Prostate gland (tissue), 2 donors: ENCODE measurements at regions not wholly inside any gene's neighbourhood (a gene's known extent, or its start where the extent isn't known, plus 50 kb on each side); places are given as distances from the start of the nearest gene placed in this dataset.

Experiments
- DNase-seq: peaks from one replicate; pipeline ENCODE4 v3.0.0-alpha.2; 2019; ENCODE audit warnings: low spot score
- H3K27ac ChIP-seq, 2 donors: fragments of 200-600 bp; sonication (generic); 2 replicates each; pipeline ENCODE4 v1.5.1; 2017 to 2019
- H3K27me3 ChIP-seq: fragments of 200-600 bp; sonication (generic); replicated peaks from 2 replicates; pipeline ENCODE4 v1.5.1; 2019; ENCODE audit not compliant: insufficient read depth
- H3K36me3 ChIP-seq, 2 donors: fragments of 200-600 bp; sonication (generic); 1 replicate in 1 of 2; 2 replicates in 1 of 2; pipeline versions ENCODE4 v1.5.1 to v1.8.1; 2017 to 2019
- H3K4me1 ChIP-seq: fragments of 200-600 bp; sonication (generic); replicated peaks from 2 replicates; pipeline ENCODE4 v1.5.1; 2019
- H3K4me3 ChIP-seq, 2 donors: fragments of 200-600 bp; sonication (generic); 2 replicates each; pipeline ENCODE4 v1.5.1; 2017 to 2019
- H3K9me3 ChIP-seq: fragments of 200-600 bp; sonication (generic); 2 replicates; pipeline ENCODE4 v1.5.1; 2017
- POLR2A ChIP-seq: fragments of 450-650 bp; IDR thresholded peaks from one replicate; pipeline ENCODE4 v1.6.1; 2016; ENCODE audit warnings: antibody characterized with exemption, mild to moderate bottlenecking
- POLR2AphosphoS5 ChIP-seq: sonication (generic); formaldehyde crosslinking; IDR thresholded peaks from one replicate; pipeline ENCODE4 v1.6.1; 2017; ENCODE audit warnings: antibody characterized with exemption
- WGBS: methylation state at CpG from one replicate; pipeline ENCODE4 v1.1.5; 2018; 5-methylcytosine and 5-hydroxymethylcytosine counted together
- intact Hi-C: fragments of 100-400 bp; cut with DNase I; formaldehyde crosslinking; loops from one replicate; pipeline ENCODE4 v1.14.2; 2022
- TF ChIP-seq, protein P1 (sequence below), 4 experiments: fragments of 200-600 bp in 2 of 4; fragments of 450-650 bp in 2 of 4; sonication (generic) in 2 of 4; IDR thresholded peaks; 1 replicate in 3 of 4; 2 replicates in 1 of 4; pipeline ENCODE4 v1.5.1; 2016 to 2019; ENCODE audit warnings: antibody characterized with exemption in 4 of 4, mild to moderate bottlenecking in 2 of 4, moderate library complexity in 2 of 4

DNA sequence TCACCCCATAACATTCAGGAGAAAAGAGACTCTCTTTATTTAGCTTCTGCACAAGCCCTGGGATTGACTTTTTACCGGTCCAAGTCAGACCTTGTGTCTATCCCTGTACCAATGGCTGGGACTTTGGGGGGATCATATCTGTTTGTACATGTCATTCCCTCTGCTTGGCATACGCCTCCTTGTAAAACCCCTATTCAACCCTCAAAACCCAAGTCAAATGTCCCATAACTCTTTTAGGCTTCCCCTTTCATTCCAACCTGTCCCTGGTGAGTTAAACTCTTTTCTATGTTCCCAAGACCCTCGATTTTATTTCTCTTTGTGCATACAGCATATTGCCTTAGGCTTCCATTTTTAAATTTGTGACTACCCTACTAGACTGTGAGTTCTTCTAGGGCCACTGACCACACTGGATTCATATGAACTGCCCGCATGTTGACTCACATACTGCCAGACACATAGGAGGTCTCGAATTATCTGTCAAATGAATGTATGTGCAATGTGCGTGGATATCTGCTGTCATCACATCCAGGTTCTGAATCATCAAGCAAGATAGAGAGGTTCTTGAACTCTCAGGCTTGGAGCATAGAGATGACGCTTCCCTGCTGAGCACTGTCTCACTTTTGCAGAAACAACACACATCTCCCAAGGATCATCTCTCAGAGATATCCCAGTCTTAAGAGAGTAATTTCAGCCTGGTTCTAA lies 548.6 kb upstream of the TBX3 start:
- H3K4me1 ChIP-seq = no peaks in the 10 kb centered on the region
- H3K4me3 ChIP-seq = no peak overlapping the region
- no peaks in the 10 kb centered on the region for H3K9me3 ChIP-seq
- no peak overlapping the region for H3K27ac ChIP-seq
- 89% methylated on average over 7 of the region's 7 CpGs for whole genome bisulfite sequencing
- H3K27me3 ChIP-seq = no peaks in the 10 kb centered on the region
- intact Hi-C loops = no loop called here
- TF ChIP-seq, protein P1, sequence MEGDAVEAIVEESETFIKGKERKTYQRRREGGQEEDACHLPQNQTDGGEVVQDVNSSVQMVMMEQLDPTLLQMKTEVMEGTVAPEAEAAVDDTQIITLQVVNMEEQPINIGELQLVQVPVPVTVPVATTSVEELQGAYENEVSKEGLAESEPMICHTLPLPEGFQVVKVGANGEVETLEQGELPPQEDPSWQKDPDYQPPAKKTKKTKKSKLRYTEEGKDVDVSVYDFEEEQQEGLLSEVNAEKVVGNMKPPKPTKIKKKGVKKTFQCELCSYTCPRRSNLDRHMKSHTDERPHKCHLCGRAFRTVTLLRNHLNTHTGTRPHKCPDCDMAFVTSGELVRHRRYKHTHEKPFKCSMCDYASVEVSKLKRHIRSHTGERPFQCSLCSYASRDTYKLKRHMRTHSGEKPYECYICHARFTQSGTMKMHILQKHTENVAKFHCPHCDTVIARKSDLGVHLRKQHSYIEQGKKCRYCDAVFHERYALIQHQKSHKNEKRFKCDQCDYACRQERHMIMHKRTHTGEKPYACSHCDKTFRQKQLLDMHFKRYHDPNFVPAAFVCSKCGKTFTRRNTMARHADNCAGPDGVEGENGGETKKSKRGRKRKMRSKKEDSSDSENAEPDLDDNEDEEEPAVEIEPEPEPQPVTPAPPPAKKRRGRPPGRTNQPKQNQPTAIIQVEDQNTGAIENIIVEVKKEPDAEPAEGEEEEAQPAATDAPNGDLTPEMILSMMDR (IDR thresholded peaks at IDR 0.05) = no peak
- no peak for TF ChIP-seq POLR2AphosphoS5
- TF ChIP-seq POLR2A = no peak
- DNase-seq = no peak
- H3K36me3 ChIP-seq = no peaks in the 10 kb centered on the region

DNA sequence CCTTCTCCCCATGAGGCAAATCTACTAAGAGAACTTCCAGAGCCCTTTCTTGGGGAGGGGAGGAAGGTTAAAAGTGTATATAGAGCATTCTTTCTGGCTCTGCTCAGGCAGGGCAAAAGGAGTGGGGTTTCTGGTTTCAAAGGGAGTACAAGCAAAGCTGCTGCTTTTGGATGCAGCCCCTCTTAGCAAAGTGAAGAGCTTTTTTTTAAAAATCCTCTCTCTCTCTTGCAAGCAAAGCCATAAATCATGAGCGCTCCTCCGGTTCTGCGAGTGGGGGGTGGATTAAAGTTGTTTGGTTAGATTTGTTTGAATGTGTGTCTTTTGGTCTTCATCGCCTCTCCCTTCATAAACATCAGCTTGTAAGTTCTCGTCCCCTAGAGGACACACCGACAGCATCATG lies 546.6 kb upstream of the TBX3 start:
- no peaks in the 10 kb centered on the region for H3K36me3 ChIP-seq
- WGBS = 10% methylated on average over 6 of the region's 6 CpGs
- no peaks in the 10 kb centered on the region for H3K9me3 ChIP-seq
- H3K4me3 ChIP-seq = no peak overlapping the region
- no peaks in the 10 kb centered on the region for H3K27me3 ChIP-seq
- intact Hi-C loops = no loop called here
- no peak overlapping the region for H3K27ac ChIP-seq
- DNase-seq = no peak
- no peaks in the 10 kb centered on the region for H3K4me1 ChIP-seq
- TF ChIP-seq, protein P1 (IDR thresholded peaks at IDR 0.05) = no peak
- TF ChIP-seq POLR2A (no peak), POLR2AphosphoS5 (no peak)

DNA sequence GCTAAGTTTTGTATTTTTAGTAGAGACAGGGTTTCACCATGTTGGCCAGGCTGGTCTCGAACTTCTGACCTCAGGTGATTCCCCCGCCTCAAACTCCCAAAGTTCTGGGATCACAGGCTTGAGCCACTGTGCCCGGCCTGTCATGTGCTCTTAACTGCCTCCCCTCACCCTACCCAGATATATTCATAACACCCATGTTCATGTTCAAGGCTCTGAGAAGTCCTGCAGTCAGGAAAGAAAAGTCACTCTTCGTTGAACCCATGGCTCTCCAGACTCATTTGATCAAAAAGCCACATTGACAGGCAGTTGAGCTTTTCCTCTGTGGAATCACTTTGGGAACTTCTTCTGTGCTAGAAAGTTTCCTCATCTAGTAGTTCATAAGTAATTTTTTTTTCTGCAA lies 545.5 kb upstream of the TBX3 start:
- Histone ChIP-seq H3K9me3 (no peaks in the 10 kb centered on the region), H3K4me3 (no peak overlapping the region), H3K27me3 (no peaks in the 10 kb centered on the region), H3K27ac (no peak overlapping the region), H3K36me3 (no peaks in the 10 kb centered on the region), H3K4me1 (no peaks in the 10 kb centered on the region)
- intact Hi-C loops = no loop called here
- DNase-seq = no peak
- 98% methylated on average over 4 of the region's 4 CpGs for WGBS
- TF ChIP-seq POLR2AphosphoS5 (no peak), POLR2A (no peak)
- TF ChIP-seq, protein P1 (IDR thresholded peaks at IDR 0.05) = no peak

DNA sequence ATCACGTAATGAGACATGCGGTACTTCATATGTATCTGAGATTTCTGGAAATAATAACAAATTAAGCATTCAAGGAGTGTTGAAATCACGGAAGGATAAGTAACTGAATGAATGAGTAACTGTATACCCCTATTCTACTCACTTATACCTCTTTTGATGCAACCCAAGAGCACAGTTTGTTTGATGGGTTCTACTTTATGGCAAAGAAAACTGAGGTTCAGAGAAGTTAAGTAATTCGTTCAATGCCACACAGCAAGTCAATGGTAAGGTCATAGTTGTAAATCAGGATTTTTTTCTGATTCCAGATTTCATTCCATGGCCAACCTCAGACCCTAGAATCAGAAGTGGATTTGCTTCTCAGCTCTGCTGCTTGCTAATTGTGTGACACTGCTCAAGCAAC lies 544.5 kb upstream of the TBX3 start:
- no peaks in the 10 kb centered on the region for H3K9me3 ChIP-seq
- no peak for DNase-seq
- TF ChIP-seq, protein P1 (IDR thresholded peaks at IDR 0.05) = no peak
- TF ChIP-seq POLR2AphosphoS5 (no peak), POLR2A (no peak)
- H3K27ac ChIP-seq = no peak overlapping the region
- H3K36me3 ChIP-seq = no peaks in the 10 kb centered on the region
- H3K4me3 ChIP-seq = no peak overlapping the region
- WGBS = 95% methylated on average over 4 of the region's 4 CpGs
- no peaks in the 10 kb centered on the region for H3K27me3 ChIP-seq
- intact Hi-C loops = no loop called here
- no peaks in the 10 kb centered on the region for H3K4me1 ChIP-seq

DNA sequence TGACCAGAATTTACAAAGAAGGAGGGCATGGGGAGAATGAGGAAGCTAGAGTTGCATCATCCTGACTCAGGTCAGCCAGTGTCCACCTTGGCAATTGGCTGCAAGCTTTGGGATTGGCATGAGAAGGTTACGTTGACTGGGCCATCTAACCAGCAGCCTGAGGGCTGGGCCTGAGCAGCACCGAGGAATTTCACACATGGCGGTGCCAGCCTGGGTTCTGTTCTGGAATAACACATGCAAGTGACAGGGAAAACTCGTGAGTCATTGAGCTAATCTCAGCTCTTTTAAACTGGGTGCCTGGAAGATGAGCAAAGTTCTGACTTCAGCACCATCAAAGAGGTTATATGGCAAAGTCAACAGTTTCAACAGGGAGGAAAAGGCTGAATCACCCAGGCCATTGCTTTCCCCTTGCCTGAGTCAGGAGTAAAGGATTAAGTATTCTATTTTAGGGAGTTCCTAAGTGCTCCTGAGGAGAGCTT lies 543.2 kb upstream of the TBX3 start:
- DNase-seq = no peak
- H3K27ac ChIP-seq = no peak overlapping the region
- intact Hi-C loops = no loop called here
- no peaks in the 10 kb centered on the region for H3K9me3 ChIP-seq
- no peaks in the 10 kb centered on the region for H3K27me3 ChIP-seq
- no peaks in the 10 kb centered on the region for H3K36me3 ChIP-seq
- no peak for TF ChIP-seq POLR2A
- WGBS = 85% methylated on average over 4 of the region's 4 CpGs
- H3K4me1 ChIP-seq = no peaks in the 10 kb centered on the region
- H3K4me3 ChIP-seq = no peak overlapping the region
